MM.1S (cell line): ENCODE measurements at regions not wholly inside any gene's neighbourhood (a gene's known extent, or its start where the extent isn't known, plus 50 kb on each side); places are given as distances from the start of the nearest gene placed in this dataset.

Experiments used
- DNase-seq: peaks from one replicate; pipeline ENCODE4 v3.0.0-alpha.2; 2015
- H2AFZ ChIP-seq: fragments of 300-600 bp; sonication (generic); 2 replicates; pipeline ENCODE4 v1.6.0; 2016; ENCODE audit warnings: antibody characterized with exemption, low read length
- H3F3A ChIP-seq: fragments of 300-600 bp; sonication (generic); 2 replicates; pipeline ENCODE4 v1.6.1; 2016; ENCODE audit warnings: mild to moderate bottlenecking, antibody characterized with exemption, low read length, moderate library complexity, mixed read lengths; ENCODE audit not compliant: insufficient read depth
- H3K27ac ChIP-seq: fragments of 300-600 bp; sonication (generic); 2 replicates; pipeline ENCODE4 v1.5.1; 2016; ENCODE audit warnings: mild to moderate bottlenecking, low read length
- H3K27me3 ChIP-seq: fragments of 300-600 bp; sonication (generic); replicated peaks from 2 replicates; pipeline ENCODE4 v1.6.0; 2016; ENCODE audit warnings: low read length; ENCODE audit not compliant: insufficient read depth
- H3K36me3 ChIP-seq: fragments of 300-600 bp; sonication (generic); replicated peaks from 2 replicates; pipeline ENCODE4 v1.6.1; 2016; ENCODE audit warnings: mild to moderate bottlenecking, low read length, mixed read lengths; ENCODE audit not compliant: insufficient read depth
- H3K4me1 ChIP-seq: fragments of 300-600 bp; sonication (generic); 2 replicates; pipeline ENCODE4 v1.6.1; 2016; ENCODE audit warnings: low read length, mixed read lengths
- H3K4me2 ChIP-seq: fragments of 300-600 bp; sonication (generic); 2 replicates; pipeline ENCODE4 v1.6.0; 2016; ENCODE audit warnings: low read depth, low read length
- H3K4me3 ChIP-seq: fragments of 300-600 bp; sonication (generic); 2 replicates; pipeline ENCODE4 v1.5.1; 2016; ENCODE audit warnings: low read length, mixed read lengths
- H3K79me2 ChIP-seq: fragments of 300-600 bp; sonication (generic); 2 replicates; pipeline ENCODE4 v1.6.1; 2016; ENCODE audit warnings: mixed run types, low read length, mixed read lengths
- H3K9ac ChIP-seq: fragments of 300-600 bp; sonication (generic); 2 replicates; pipeline ENCODE4 v1.6.1; 2016; ENCODE audit warnings: low read length, mixed read lengths
- H3K9me2 ChIP-seq: fragments of 300-600 bp; sonication (generic); replicated peaks from 2 replicates; pipeline ENCODE4 v1.6.1; 2016; ENCODE audit warnings: mild to moderate bottlenecking, low read length, mixed read lengths; ENCODE audit not compliant: insufficient read depth
- H3K9me3 ChIP-seq: fragments of 300-600 bp; sonication (generic); replicated peaks from 2 replicates; pipeline ENCODE4 v1.6.1; 2016; ENCODE audit warnings: mild to moderate bottlenecking, low read length, mixed read lengths; ENCODE audit not compliant: insufficient read depth
- H4K20me1 ChIP-seq: fragments of 300-600 bp; sonication (generic); 2 replicates; pipeline ENCODE4 v1.6.1; 2016; ENCODE audit warnings: mild to moderate bottlenecking, low read length, moderate library complexity, mixed read lengths; ENCODE audit not compliant: insufficient read depth
- EZH2 ChIP-seq: fragments of 300-600 bp; sonication (generic); optimal IDR thresholded peaks from 2 replicates; pipeline ENCODE3; 2017; ENCODE audit warnings: low read depth, mild to moderate bottlenecking, antibody characterized with exemption, low read length, mixed read lengths
- EZH2phosphoT487 ChIP-seq: fragments of 300-600 bp; sonication (generic); IDR thresholded peaks from 2 replicates; pipeline ENCODE4 v1.6.1; 2018; ENCODE audit warnings: antibody characterized with exemption, low read length
- TF ChIP-seq, protein P1 (sequence below): fragments of 300-600 bp; sonication (generic); IDR thresholded peaks from 2 replicates; pipeline ENCODE4 v1.5.1; 2016; ENCODE audit warnings: antibody characterized with exemption, low read length, mixed read lengths

DNA sequence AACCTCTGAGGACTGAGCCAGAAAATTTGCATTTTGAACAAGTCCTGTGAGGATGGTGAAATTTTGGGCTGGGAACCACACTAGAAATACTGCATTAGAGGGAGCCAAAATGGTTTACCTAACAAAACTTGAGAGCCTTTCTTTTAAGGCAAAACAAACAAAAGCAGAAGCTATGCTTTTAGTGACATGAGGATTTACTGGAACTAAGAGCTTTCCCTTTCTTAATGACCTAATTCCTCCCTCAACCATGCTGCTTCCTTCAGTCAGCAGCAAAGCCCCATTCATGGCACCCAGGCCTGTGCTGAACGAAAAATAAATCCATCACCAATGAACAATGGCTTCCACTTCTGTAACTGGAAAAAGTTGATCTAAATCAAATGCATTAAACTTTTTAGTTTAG is 974.3 kb downstream of the HACE1 start:
- TF ChIP-seq EZH2 (no peak), EZH2phosphoT487 (no peak)
- TF ChIP-seq, protein P1, sequence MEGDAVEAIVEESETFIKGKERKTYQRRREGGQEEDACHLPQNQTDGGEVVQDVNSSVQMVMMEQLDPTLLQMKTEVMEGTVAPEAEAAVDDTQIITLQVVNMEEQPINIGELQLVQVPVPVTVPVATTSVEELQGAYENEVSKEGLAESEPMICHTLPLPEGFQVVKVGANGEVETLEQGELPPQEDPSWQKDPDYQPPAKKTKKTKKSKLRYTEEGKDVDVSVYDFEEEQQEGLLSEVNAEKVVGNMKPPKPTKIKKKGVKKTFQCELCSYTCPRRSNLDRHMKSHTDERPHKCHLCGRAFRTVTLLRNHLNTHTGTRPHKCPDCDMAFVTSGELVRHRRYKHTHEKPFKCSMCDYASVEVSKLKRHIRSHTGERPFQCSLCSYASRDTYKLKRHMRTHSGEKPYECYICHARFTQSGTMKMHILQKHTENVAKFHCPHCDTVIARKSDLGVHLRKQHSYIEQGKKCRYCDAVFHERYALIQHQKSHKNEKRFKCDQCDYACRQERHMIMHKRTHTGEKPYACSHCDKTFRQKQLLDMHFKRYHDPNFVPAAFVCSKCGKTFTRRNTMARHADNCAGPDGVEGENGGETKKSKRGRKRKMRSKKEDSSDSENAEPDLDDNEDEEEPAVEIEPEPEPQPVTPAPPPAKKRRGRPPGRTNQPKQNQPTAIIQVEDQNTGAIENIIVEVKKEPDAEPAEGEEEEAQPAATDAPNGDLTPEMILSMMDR = no peak
- Histone ChIP-seq H3K27me3 (no peaks in the 10 kb centered on the region), H3K27ac (no peak overlapping the region), H3K4me3 (no peak overlapping the region), H4K20me1 (no peaks in the 10 kb centered on the region), H3K36me3 (no peaks in the 10 kb centered on the region), H3K9me3 (no peaks in the 10 kb centered on the region), H3F3A (no peaks in the 10 kb centered on the region), H3K4me1 (no peaks in the 10 kb centered on the region), H3K79me2 (no peaks in the 10 kb centered on the region), H3K9ac (no peak overlapping the region), H3K9me2 (no peaks in the 10 kb centered on the region), H2AFZ (no peak overlapping the region), H3K4me2 (no peak overlapping the region)
- DNase-seq = no peak

DNA sequence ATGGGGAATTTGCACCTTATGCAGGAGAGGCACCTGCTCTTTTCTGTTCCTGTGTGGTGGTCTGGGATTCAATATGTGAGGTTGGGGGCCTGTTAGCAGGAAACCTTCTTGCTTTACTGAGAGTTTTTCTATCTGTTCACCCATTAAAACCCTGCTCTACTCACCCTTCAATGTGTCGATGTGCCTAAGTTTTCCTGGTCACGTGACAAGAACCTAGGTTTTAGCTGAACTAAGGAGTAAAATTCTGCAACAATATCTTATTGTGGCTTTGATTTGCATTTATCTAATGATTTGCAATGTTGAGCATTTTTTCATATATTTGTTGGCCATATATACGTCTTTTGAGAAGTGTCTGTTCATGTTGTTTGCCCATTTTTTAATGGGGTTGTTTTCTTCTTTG is 979.9 kb downstream of the HACE1 start:
- Histone ChIP-seq H3K27me3 (no peaks in the 10 kb centered on the region), H3F3A (no peaks in the 10 kb centered on the region), H3K9ac (no peak overlapping the region), H2AFZ (no peak overlapping the region), H3K79me2 (no peaks in the 10 kb centered on the region), H3K4me1 (no peaks in the 10 kb centered on the region), H3K4me3 (no peak overlapping the region), H3K27ac (no peak overlapping the region), H3K4me2 (no peak overlapping the region), H3K9me3 (no peaks in the 10 kb centered on the region), H3K36me3 (no peaks in the 10 kb centered on the region), H4K20me1 (no peaks in the 10 kb centered on the region), H3K9me2 (no peaks in the 10 kb centered on the region)
- DNase-seq = no peak
- no peak for TF ChIP-seq EZH2

DNA sequence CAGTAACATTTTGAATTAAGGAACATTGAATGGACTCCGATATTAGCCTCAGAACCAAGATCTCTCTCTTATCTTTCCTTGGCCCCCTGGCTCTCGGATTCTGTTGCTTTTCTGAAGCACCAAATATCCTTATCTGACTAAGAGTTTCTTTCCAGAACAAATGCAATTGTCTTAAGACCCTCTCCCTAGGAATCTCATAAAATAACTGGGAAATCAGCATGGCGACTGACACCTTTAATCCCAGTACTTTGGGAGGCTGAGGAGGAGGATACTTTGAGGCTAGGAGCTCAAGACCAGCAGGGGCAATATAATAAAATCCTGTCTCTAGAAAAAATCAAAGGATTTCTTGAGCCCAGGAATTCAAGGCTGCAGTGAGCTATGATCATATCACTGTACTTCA is 984.5 kb downstream of the HACE1 start:
- H3F3A ChIP-seq = no peaks in the 10 kb centered on the region
- DNase-seq = no peak
- H3K36me3 ChIP-seq = no peaks in the 10 kb centered on the region
- H3K9ac ChIP-seq = no peak overlapping the region
- H4K20me1 ChIP-seq = no peaks in the 10 kb centered on the region
- H3K27ac ChIP-seq = no peak overlapping the region
- H3K4me3 ChIP-seq = no peak overlapping the region
- TF ChIP-seq, protein P1 = no peak
- TF ChIP-seq EZH2phosphoT487 = no peak
- TF ChIP-seq EZH2 = no peak
- no peaks in the 10 kb centered on the region for H3K27me3 ChIP-seq
- no peak overlapping the region for H2AFZ ChIP-seq
- no peaks in the 10 kb centered on the region for H3K79me2 ChIP-seq
- H3K9me3 ChIP-seq = no peaks in the 10 kb centered on the region
- no peak overlapping the region for H3K4me2 ChIP-seq
- H3K4me1 ChIP-seq = no peaks in the 10 kb centered on the region
- no peaks in the 10 kb centered on the region for H3K9me2 ChIP-seq

DNA sequence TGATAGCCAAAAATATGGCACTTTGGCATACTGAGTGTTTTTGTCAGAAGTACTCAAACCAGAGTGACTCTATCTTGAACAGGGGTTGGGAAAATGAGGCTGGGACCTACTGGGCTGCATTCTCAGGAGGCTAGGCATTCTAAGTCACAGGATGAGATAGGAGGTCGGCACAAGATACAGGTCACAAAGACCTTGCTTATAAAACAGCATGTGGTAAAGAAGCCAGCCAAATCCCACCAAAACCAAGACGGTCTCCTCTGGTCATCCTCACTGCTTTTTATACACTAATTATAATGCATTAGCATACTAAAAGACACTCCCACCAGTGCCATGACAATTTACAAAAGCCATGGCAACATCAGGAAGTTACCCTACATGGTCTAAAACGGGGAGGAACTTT is 985.1 kb downstream of the HACE1 start:
- no peaks in the 10 kb centered on the region for H3K79me2 ChIP-seq
- H3K9me2 ChIP-seq = no peaks in the 10 kb centered on the region
- H3K4me1 ChIP-seq = no peaks in the 10 kb centered on the region
- no peak overlapping the region for H2AFZ ChIP-seq
- no peak overlapping the region for H3K4me3 ChIP-seq
- DNase-seq = no peak
- H3K27ac ChIP-seq = no peak overlapping the region
- H3K9me3 ChIP-seq = no peaks in the 10 kb centered on the region
- H3F3A ChIP-seq = no peaks in the 10 kb centered on the region
- TF ChIP-seq, protein P1 = no peak
- TF ChIP-seq EZH2 (no peak), EZH2phosphoT487 (no peak)
- H3K9ac ChIP-seq = no peak overlapping the region
- no peak overlapping the region for H3K4me2 ChIP-seq
- no peaks in the 10 kb centered on the region for H3K27me3 ChIP-seq
- H3K36me3 ChIP-seq = no peaks in the 10 kb centered on the region
- no peaks in the 10 kb centered on the region for H4K20me1 ChIP-seq
